ENCODE measurements at regions not wholly inside any gene's neighbourhood (a gene's known extent, or its start where the extent isn't known, plus 50 kb on each side); places are given as distances from the start of the nearest gene placed in this dataset.

DNA sequence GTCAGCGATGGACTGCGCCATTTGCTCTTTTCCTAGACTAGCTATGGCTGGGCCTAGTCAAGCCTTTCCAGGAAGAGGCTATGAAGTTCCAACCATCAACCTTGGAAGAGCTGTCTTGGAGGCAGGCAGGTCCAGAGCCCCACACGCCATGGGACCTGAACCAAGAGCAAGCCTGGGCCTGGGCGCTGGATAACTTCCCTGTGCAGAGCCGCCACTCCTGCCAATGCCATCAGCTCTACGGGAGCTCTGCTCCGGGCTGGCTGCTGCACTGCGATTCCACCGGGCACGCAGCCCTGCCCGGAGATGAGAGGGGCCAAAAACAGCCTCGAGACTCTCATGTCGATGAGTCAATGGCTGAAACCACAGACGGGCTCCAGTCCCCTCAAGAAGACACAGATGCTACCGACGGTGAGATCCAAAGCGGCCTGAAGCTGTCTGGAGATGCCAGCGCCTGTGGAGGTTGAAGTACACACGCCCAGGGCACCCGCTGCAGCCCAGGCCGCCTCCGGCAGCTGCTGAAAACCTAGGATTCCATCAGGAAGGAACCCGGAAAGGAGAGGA lies 103.7 kb upstream of the SELENOP start:
- no peak for TF ChIP-seq POLR2A (IDR thresholded peaks at IDR 0.05)
- TF ChIP-seq, protein P1, sequence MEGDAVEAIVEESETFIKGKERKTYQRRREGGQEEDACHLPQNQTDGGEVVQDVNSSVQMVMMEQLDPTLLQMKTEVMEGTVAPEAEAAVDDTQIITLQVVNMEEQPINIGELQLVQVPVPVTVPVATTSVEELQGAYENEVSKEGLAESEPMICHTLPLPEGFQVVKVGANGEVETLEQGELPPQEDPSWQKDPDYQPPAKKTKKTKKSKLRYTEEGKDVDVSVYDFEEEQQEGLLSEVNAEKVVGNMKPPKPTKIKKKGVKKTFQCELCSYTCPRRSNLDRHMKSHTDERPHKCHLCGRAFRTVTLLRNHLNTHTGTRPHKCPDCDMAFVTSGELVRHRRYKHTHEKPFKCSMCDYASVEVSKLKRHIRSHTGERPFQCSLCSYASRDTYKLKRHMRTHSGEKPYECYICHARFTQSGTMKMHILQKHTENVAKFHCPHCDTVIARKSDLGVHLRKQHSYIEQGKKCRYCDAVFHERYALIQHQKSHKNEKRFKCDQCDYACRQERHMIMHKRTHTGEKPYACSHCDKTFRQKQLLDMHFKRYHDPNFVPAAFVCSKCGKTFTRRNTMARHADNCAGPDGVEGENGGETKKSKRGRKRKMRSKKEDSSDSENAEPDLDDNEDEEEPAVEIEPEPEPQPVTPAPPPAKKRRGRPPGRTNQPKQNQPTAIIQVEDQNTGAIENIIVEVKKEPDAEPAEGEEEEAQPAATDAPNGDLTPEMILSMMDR (IDR thresholded peaks at IDR 0.05) = no peak

Data from thyroid gland (tissue), 4 donors.